ENCODE measurements at regions not wholly inside any gene's neighbourhood (a gene's known extent, or its start where the extent isn't known, plus 50 kb on each side); places are given as distances from the start of the nearest gene placed in this dataset.

DNA sequence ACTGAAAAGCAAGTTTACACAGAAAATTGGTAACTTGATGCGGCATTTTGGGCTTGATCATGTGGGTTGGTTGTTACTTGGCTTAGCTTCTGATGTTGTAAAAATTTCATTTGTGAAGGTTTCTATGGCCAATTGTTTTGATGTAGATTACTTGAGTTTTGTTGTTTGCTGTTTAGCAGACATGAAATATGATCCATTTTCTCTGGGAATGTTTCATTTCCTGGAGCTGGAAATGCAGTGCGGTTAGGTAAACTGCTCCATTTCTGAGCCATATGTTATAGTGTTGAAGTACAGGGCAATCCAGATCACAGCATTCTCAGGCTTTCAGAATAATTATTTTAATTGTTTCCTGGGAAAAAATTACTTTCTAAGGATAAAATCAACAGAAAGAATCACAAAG lies 396.9 kb downstream of the ENC1 start:
- Histone ChIP-seq H4K20me1 (replicated peaks; ENCODE audit: insufficient read depth) (no peaks in the 10 kb centered on the region), H3K4me1 (ENCODE audit: insufficient read depth) (no peaks in the 10 kb centered on the region), H3K9me2 (ENCODE audit: insufficient read depth) (peaks cover 24% of the 10 kb centered on the region; the same call in 1 of the 2 replicates), H3K27ac (ENCODE audit: low read depth) (no peak overlapping the region), H2AFZ (no peak overlapping the region), H3K36me3 (ENCODE audit: insufficient read depth) (no peaks in the 10 kb centered on the region), H3K79me2 (replicated peaks; ENCODE audit: insufficient read depth) (no peaks in the 10 kb centered on the region), H3K4me2 (no peak overlapping the region), H3F3A (replicated peaks; ENCODE audit: low read depth) (no peaks in the 10 kb centered on the region), H3K4me3 (no peak overlapping the region), H3K27me3 (ENCODE audit: insufficient read depth) (no peaks in the 10 kb centered on the region)
- ATAC-seq (no peak), DNase-seq (ENCODE audit: low spot score) (no peak)
- no peaks in the 10 kb centered on the region for H3K9me3 Mint-ChIP-seq
- H3K36me3 Mint-ChIP-seq (ENCODE audit: low read depth) = no peaks in the 10 kb centered on the region
- no peak overlapping the region for H3K27ac Mint-ChIP-seq
- H3K4me3 Mint-ChIP-seq = no peak overlapping the region
- no peak for TF ChIP-seq POLR2AphosphoS5 (IDR thresholded peaks at IDR 0.05; ENCODE audit: low read depth)
- no peak for TF ChIP-seq ZNF114 (CRISPR knock-in tag; IDR thresholded peaks at IDR 0.05)
- no peak for TF ChIP-seq NANOG (IDR thresholded peaks at IDR 0.05; ENCODE audit: borderline replicate concordance)
- TF ChIP-seq, protein P1, sequence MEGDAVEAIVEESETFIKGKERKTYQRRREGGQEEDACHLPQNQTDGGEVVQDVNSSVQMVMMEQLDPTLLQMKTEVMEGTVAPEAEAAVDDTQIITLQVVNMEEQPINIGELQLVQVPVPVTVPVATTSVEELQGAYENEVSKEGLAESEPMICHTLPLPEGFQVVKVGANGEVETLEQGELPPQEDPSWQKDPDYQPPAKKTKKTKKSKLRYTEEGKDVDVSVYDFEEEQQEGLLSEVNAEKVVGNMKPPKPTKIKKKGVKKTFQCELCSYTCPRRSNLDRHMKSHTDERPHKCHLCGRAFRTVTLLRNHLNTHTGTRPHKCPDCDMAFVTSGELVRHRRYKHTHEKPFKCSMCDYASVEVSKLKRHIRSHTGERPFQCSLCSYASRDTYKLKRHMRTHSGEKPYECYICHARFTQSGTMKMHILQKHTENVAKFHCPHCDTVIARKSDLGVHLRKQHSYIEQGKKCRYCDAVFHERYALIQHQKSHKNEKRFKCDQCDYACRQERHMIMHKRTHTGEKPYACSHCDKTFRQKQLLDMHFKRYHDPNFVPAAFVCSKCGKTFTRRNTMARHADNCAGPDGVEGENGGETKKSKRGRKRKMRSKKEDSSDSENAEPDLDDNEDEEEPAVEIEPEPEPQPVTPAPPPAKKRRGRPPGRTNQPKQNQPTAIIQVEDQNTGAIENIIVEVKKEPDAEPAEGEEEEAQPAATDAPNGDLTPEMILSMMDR (conservative IDR thresholded peaks at IDR 0.05; ENCODE audit: low read depth in 2 of 2) = no peak
- TF ChIP-seq CREB1 (CRISPR knock-in tag; IDR thresholded peaks at IDR 0.05; ENCODE audit: low read depth) = no peak
- no peak for TF ChIP-seq STAT1 (IDR thresholded peaks at IDR 0.05; ENCODE audit: unreplicated experiment)
- TF ChIP-seq EZH2 (IDR thresholded peaks at IDR 0.05; ENCODE audit: low read depth, unreplicated experiment) = no peak
- TF ChIP-seq, protein P2, sequence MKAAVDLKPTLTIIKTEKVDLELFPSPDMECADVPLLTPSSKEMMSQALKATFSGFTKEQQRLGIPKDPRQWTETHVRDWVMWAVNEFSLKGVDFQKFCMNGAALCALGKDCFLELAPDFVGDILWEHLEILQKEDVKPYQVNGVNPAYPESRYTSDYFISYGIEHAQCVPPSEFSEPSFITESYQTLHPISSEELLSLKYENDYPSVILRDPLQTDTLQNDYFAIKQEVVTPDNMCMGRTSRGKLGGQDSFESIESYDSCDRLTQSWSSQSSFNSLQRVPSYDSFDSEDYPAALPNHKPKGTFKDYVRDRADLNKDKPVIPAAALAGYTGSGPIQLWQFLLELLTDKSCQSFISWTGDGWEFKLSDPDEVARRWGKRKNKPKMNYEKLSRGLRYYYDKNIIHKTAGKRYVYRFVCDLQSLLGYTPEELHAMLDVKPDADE (IDR thresholded peaks at IDR 0.05) = no peak
- TF ChIP-seq, protein P3, sequence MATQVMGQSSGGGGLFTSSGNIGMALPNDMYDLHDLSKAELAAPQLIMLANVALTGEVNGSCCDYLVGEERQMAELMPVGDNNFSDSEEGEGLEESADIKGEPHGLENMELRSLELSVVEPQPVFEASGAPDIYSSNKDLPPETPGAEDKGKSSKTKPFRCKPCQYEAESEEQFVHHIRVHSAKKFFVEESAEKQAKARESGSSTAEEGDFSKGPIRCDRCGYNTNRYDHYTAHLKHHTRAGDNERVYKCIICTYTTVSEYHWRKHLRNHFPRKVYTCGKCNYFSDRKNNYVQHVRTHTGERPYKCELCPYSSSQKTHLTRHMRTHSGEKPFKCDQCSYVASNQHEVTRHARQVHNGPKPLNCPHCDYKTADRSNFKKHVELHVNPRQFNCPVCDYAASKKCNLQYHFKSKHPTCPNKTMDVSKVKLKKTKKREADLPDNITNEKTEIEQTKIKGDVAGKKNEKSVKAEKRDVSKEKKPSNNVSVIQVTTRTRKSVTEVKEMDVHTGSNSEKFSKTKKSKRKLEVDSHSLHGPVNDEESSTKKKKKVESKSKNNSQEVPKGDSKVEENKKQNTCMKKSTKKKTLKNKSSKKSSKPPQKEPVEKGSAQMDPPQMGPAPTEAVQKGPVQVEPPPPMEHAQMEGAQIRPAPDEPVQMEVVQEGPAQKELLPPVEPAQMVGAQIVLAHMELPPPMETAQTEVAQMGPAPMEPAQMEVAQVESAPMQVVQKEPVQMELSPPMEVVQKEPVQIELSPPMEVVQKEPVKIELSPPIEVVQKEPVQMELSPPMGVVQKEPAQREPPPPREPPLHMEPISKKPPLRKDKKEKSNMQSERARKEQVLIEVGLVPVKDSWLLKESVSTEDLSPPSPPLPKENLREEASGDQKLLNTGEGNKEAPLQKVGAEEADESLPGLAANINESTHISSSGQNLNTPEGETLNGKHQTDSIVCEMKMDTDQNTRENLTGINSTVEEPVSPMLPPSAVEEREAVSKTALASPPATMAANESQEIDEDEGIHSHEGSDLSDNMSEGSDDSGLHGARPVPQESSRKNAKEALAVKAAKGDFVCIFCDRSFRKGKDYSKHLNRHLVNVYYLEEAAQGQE (IDR thresholded peaks at IDR 0.05; ENCODE audit: unreplicated experiment) = no peak
- H3K4me1 Mint-ChIP-seq = peaks cover 3% of the 10 kb centered on the region; the same call in 2 of the 3 replicates
- H3K27me3 Mint-ChIP-seq (ENCODE audit: insufficient read depth, low read depth, poor library complexity) = no peaks in the 10 kb centered on the region

DNA sequence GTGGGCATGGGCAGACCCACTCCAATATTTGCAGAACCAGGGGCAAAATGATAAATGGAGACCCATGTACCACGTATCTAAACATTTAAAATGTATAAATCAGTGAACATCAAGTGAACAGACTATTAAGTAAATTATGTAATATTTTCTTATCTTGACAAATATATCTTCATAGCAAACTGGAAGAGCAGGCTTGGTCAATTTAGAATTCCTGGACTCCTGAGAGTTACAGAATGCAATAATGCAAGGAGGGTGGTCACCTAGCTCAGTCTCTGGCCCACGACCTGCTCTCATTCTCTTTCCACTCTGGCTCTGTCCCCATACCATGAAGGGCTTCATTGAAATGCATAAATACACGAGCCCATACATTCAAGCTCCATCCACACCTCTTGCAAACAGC lies 398.0 kb downstream of the ENC1 start:
- Histone ChIP-seq H3K27me3 (ENCODE audit: insufficient read depth) (no peaks in the 10 kb centered on the region), H3K9me2 (ENCODE audit: insufficient read depth) (peaks cover 34% of the 10 kb centered on the region), H3F3A (replicated peaks; ENCODE audit: low read depth) (no peaks in the 10 kb centered on the region), H3K4me3 (no peak overlapping the region), H3K27ac (ENCODE audit: low read depth) (no peak overlapping the region), H4K20me1 (replicated peaks; ENCODE audit: insufficient read depth) (no peaks in the 10 kb centered on the region), H2AFZ (no peak overlapping the region), H3K36me3 (ENCODE audit: insufficient read depth) (no peaks in the 10 kb centered on the region), H3K4me2 (no peak overlapping the region), H3K79me2 (replicated peaks; ENCODE audit: insufficient read depth) (no peaks in the 10 kb centered on the region), H3K4me1 (ENCODE audit: insufficient read depth) (no peaks in the 10 kb centered on the region)
- no peak for ATAC-seq
- Mint-ChIP-seq H3K27me3 (ENCODE audit: insufficient read depth, low read depth, poor library complexity) (no peaks in the 10 kb centered on the region), H3K4me3 (no peak overlapping the region), H3K4me1 (peaks cover 3% of the 10 kb centered on the region; the same call in 2 of the 3 replicates), H3K36me3 (ENCODE audit: low read depth) (no peaks in the 10 kb centered on the region), H3K9me3 (no peaks in the 10 kb centered on the region), H3K27ac (no peak overlapping the region)
- no peak for DNase-seq (ENCODE audit: low spot score)
- TF ChIP-seq ZNF114 (CRISPR knock-in tag; IDR thresholded peaks at IDR 0.05) (no peak), EZH2 (IDR thresholded peaks at IDR 0.05; ENCODE audit: low read depth, unreplicated experiment) (no peak)
- TF ChIP-seq, protein P4, sequence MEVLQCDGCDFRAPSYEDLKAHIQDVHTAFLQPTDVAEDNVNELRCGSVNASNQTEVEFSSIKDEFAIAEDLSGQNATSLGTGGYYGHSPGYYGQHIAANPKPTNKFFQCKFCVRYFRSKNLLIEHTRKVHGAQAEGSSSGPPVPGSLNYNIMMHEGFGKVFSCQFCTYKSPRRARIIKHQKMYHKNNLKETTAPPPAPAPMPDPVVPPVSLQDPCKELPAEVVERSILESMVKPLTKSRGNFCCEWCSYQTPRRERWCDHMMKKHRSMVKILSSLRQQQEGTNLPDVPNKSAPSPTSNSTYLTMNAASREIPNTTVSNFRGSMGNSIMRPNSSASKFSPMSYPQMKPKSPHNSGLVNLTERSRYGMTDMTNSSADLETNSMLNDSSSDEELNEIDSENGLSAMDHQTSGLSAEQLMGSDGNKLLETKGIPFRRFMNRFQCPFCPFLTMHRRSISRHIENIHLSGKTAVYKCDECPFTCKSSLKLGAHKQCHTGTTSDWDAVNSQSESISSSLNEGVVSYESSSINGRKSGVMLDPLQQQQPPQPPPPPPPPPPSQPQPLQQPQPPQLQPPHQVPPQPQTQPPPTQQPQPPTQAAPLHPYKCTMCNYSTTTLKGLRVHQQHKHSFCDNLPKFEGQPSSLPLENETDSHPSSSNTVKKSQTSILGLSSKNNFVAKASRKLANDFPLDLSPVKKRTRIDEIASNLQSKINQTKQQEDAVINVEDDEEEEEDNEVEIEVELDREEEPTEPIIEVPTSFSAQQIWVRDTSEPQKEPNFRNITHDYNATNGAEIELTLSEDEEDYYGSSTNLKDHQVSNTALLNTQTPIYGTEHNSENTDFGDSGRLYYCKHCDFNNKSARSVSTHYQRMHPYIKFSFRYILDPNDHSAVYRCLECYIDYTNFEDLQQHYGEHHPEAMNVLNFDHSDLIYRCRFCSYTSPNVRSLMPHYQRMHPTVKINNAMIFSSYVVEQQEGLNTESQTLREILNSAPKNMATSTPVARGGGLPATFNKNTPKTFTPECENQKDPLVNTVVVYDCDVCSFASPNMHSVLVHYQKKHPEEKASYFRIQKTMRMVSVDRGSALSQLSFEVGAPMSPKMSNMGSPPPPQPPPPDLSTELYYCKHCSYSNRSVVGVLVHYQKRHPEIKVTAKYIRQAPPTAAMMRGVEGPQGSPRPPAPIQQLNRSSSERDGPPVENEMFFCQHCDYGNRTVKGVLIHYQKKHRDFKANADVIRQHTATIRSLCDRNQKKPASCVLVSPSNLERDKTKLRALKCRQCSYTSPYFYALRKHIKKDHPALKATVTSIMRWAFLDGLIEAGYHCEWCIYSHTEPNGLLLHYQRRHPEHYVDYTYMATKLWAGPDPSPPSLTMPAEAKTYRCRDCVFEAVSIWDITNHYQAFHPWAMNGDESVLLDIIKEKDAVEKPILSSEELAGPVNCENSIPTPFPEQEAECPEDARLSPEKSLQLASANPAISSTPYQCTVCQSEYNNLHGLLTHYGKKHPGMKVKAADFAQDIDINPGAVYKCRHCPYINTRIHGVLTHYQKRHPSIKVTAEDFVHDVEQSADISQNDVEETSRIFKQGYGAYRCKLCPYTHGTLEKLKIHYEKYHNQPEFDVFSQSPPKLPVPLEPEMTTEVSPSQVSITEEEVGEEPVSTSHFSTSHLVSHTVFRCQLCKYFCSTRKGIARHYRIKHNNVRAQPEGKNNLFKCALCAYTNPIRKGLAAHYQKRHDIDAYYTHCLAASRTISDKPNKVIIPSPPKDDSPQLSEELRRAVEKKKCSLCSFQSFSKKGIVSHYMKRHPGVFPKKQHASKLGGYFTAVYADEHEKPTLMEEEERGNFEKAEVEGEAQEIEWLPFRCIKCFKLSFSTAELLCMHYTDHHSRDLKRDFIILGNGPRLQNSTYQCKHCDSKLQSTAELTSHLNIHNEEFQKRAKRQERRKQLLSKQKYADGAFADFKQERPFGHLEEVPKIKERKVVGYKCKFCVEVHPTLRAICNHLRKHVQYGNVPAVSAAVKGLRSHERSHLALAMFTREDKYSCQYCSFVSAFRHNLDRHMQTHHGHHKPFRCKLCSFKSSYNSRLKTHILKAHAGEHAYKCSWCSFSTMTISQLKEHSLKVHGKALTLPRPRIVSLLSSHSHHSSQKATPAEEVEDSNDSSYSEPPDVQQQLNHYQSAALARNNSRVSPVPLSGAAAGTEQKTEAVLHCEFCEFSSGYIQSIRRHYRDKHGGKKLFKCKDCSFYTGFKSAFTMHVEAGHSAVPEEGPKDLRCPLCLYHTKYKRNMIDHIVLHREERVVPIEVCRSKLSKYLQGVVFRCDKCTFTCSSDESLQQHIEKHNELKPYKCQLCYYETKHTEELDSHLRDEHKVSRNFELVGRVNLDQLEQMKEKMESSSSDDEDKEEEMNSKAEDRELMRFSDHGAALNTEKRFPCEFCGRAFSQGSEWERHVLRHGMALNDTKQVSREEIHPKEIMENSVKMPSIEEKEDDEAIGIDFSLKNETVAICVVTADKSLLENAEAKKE (CRISPR knock-in tag; IDR thresholded peaks at IDR 0.05) = no peak

Measured in GM23338 (cell line).